ENCODE measurements at regions not wholly inside any gene's neighbourhood (a gene's known extent, or its start where the extent isn't known, plus 50 kb on each side); places are given as distances from the start of the nearest gene placed in this dataset.

GRCh38 chr7:122199171-122199570, 55.1 kb upstream of the AASS start:
- no peak overlapping the region for H2AK5ac ChIP-seq (ENCODE audit: low read depth, low read length)
- CTCF ChIA-PET (ENCODE audit: partially characterized antibody), result interaction anchor here (1.0 kb wide), 1 partner anchor 19 kb away, joined by 4 read pairs; no protein-coding TSS in a partner anchor
- TF ChIP-seq POU5F1 (IDR thresholded peaks at IDR 0.05; ENCODE audit: low read depth, low read length), result no peak
- no peak for TF ChIP-seq EZH2 (IDR thresholded peaks at IDR 0.05; ENCODE audit: low read depth, low read length, severe bottlenecking)
- TF ChIP-seq NANOG (IDR thresholded peaks at IDR 0.05; ENCODE audit: insufficient read depth, low read depth, low read length, poor library complexity, severe bottlenecking), result no peak
- TF ChIP-seq SIN3A (conservative IDR thresholded peaks at IDR 0.05 in 1 of 2, IDR thresholded peaks at IDR 0.05 in 1 of 2; ENCODE audit: low read depth in 1 of 2, low read length in 2 of 2), result no peak
- no peak for TF ChIP-seq CBX8 (IDR thresholded peaks at IDR 0.05; ENCODE audit: borderline replicate concordance, low read depth, low read length)
- no peak for TF ChIP-seq HDAC2 (IDR thresholded peaks at IDR 0.05; ENCODE audit: borderline replicate concordance in 1 of 2, low read depth in 2 of 2, low read length in 2 of 2)
- TF ChIP-seq SP1 (IDR thresholded peaks at IDR 0.05; ENCODE audit: low read depth, low read length), result no peak
- TF ChIP-seq ATF3 (IDR thresholded peaks at IDR 0.05; ENCODE audit: insufficient read depth, low read depth, low read length), result no peak
- no peak for TF ChIP-seq GABPA (IDR thresholded peaks at IDR 0.05; ENCODE audit: borderline replicate concordance, insufficient read depth, low read length)
- TF ChIP-seq POLR2AphosphoS5 (IDR thresholded peaks at IDR 0.05; ENCODE audit: low read depth, low read length), result no peak
- no peak for TF ChIP-seq CEBPB (IDR thresholded peaks at IDR 0.05; ENCODE audit: low read depth, low read length)
- TF ChIP-seq TEAD4 (IDR thresholded peaks at IDR 0.05; ENCODE audit: low read depth, low read length), result no peak

More at GRCh38 chr7:122199171-122199570, 55.1 kb upstream of the AASS start:
- Histone ChIP-seq H3K14ac (ENCODE audit: insufficient read length) (no peak overlapping the region), H4K20me1 (replicated peaks in 1 of 2; ENCODE audit: control insufficient read depth in 1 of 2, insufficient read depth in 2 of 2, low read length in 2 of 2) (no peaks in the 10 kb centered on the region), H3K9me3 (ENCODE audit: insufficient read depth in 2 of 2, low read depth in 1 of 2, low read length in 1 of 2) (no peaks in the 10 kb centered on the region), H4K91ac (replicated peaks; ENCODE audit: insufficient read length, low read length) (no peak overlapping the region), H3K4me1 (replicated peaks in 1 of 4; ENCODE audit: control insufficient read depth in 3 of 4, insufficient read depth in 4 of 4, low read length in 3 of 4) (no peaks in the 10 kb centered on the region; a peak in 1 of 7 replicates), H3K27me3 (replicated peaks in 1 of 4; ENCODE audit: control insufficient read depth in 3 of 4, extremely low read depth in 1 of 4, insufficient read depth in 3 of 4, low read length in 3 of 4) (no peaks in the 10 kb centered on the region), H3K56ac (replicated peaks; ENCODE audit: insufficient read length, low read depth, low read length) (no peak overlapping the region), H3K27ac (ENCODE audit: low read depth, low read length) (no peak overlapping the region), H2BK5ac (ENCODE audit: low read depth, low read length) (no peak overlapping the region), H3K9ac (replicated peaks in 1 of 4; ENCODE audit: extremely low read depth in 1 of 4, low read depth in 3 of 4, low read length in 3 of 4) (no peak overlapping the region), H2BK20ac (ENCODE audit: low read length) (no peak overlapping the region), H2BK12ac (ENCODE audit: low read depth, low read length) (no peak overlapping the region), H2AFZ (ENCODE audit: low read length) (no peak overlapping the region), H4K5ac (ENCODE audit: insufficient read length, low read depth, low read length) (no peak overlapping the region), H2BK15ac (ENCODE audit: low read length) (peak overlapping the region; percentile 20; the same call in 1 of the 2 replicates), H3K18ac (ENCODE audit: extremely low read depth, low read length) (no peak overlapping the region), H2BK120ac (replicated peaks; ENCODE audit: low read depth, low read length) (no peak overlapping the region), H3K36me3 (ENCODE audit: control insufficient read depth in 2 of 4, insufficient read depth in 4 of 4, low read length in 3 of 4) (no peaks in the 10 kb centered on the region), H3K79me1 (ENCODE audit: low read depth, low read length) (no peaks in the 10 kb centered on the region), H3K79me2 (ENCODE audit: control insufficient read depth in 1 of 2, insufficient read depth in 2 of 2, low read length in 2 of 2) (no peaks in the 10 kb centered on the region), H4K8ac (ENCODE audit: extremely low read depth, insufficient read depth, low read length) (no peak overlapping the region), H3K23ac (ENCODE audit: insufficient read length) (no peak overlapping the region), H3K4ac (replicated peaks; ENCODE audit: insufficient read length, low read depth, low read length) (no peak overlapping the region), H3K4me2 (ENCODE audit: insufficient read depth in 1 of 2, low read depth in 2 of 2, low read length in 2 of 2) (no peak overlapping the region), H3K23me2 (ENCODE audit: low read depth, low read length) (no peaks in the 10 kb centered on the region; the same call in 1 of the 2 replicates), H3K4me3 (ENCODE audit: extremely low read depth in 1 of 4, insufficient read depth in 2 of 4, low read depth in 3 of 4, low read length in 4 of 4) (no peak overlapping the region)
- POLR2A ChIA-PET (ENCODE audit: partially characterized antibody), result interaction anchor here (0.6 to 0.8 kb wide), 2 partner anchors 59 to 116 kb away, joined by 3 read pairs; no protein-coding TSS in a partner anchor
- FAIRE-seq (no peak), DNase-seq (ENCODE audit: low read depth in 1 of 2, low spot score in 2 of 2) (no peak)
